HG02642 (cell line): ENCODE measurements at regions not wholly inside any gene's neighbourhood (a gene's known extent, or its start where the extent isn't known, plus 50 kb on each side); places are given as distances from the start of the nearest gene placed in this dataset.
A peak's percentile ranks its signal among the peaks of the same experiment; 100 is the strongest.
"Not testable (repeated sequence)": the region's sequence is repeated elsewhere in the genome, so short reads cannot be mapped to it uniquely, and the experiment has no call there.

Experiments used
- ATAC-seq: cut with Tn5 transposase; IDR thresholded peaks from one replicate; pipeline ENCODE4 v1.9.1; 2021; ENCODE audit warnings: mild to moderate bottlenecking; ENCODE audit not compliant: unreplicated experiment, poor library complexity

DNA sequence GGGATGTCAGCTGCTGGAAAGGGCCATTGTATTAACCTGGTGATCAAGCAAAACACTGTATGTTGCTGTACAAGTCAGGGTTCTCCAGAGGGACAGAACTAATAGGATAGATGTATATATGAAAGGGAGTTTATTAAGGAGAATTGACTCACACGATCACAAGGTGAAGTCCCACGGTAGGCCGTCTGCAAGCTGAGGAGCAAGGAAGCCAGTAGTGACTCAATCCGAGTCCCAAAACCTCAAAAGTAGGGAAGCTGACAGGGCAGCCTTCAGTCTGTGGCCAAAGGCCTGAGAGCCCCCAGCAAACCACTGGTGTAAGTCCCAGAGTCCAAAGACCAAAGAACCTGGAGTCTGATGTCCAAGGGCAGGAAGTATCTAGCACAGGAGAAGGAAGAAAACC is 116.0 kb upstream of the DAP start:
- ATAC-seq, result not testable (repeated sequence)

GRCh38 chr5:10876006-10876744 is 115.1 kb upstream of the DAP start:
- no peak for ATAC-seq

DNA sequence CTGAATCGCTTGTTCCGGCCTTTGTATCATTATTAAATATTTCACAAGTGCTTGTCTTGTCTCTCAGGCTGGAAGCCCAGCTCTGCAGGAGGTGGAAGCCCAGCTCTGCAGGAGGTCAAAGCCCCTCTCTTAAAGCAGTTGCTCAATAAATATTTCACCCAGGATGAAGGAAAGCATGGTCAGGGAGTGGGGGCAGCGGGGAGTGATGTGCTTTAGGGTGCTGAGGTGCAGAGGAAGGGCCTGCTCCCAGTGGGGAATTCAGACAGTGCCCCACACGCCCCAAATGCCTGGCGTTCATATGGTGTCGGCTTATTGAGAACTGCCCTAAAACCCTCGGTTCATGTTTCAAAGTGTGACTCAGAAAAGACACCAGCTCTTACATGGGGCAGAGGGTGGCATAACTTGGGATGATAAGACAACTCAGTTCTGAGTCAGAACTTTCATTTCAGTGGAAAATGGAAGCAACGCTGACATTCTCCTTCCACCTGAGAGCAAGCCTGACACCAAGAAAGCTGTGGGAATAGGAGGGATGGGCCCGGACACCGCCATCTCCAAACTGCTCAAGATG is 114.3 kb upstream of the DAP start:
- no peak for ATAC-seq

- ATAC-seq, result no peak
Measured at GRCh38 chr5:10874541-10874940, 113.5 kb upstream of the DAP start.

GRCh38 chr5:10870791-10871190 is 109.8 kb upstream of the DAP start:
- ATAC-seq, result no peak

- no peak for ATAC-seq
Measured at GRCh38 chr5:10868956-10869355, 107.9 kb upstream of the DAP start.

- ATAC-seq, result no peak
Measured at GRCh38 chr5:10867389-10868303, 106.6 kb upstream of the DAP start.

DNA sequence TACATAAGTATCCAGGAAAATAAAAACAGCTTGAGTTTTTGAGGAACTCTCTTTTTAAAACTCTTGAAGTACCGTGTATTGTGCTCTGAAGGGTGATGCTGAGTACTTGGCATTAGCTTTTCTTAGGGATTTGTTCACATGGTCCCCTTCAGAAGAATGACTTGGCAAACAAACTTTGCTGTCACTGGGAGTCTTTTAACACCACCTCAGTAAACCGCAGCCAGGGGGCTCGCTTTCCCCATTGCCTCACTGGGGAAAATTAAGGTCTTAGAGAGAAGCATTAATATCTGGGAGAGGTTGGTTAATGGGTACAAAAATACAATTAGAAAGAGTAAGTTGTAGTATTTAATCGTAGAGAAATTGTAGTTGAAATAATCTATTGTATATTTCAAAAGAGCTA is 105.9 kb upstream of the DAP start:
- ATAC-seq, result no peak

DNA sequence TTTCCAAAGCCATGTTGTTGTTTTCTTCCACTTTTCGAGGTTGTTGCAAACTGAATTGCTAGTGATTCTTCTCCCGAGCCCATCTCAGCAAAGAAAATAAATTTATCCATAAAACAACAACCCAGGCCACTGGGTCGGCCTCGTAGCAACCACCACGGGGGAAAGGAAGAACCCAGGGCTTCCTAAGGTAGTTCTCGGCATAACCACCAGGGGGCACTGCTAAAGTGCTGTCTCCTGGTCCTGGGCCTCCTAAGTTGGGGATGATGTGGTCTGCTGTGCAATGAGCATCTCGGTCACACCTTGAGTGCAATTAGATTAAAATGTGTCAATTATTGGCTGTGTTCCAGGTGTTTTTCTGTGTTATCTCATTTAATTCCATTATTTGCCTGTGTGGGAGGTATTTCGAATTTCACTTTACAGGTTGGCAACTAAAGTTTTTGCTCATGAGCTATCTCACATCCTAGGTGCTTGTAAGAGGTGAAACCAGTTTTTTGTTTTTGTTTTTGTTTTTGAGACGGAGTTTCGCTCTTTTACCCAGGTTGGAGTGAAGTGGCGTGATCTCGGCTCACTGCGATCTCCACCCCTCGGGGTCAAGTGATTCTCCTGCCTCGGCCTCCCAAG is 102.8 kb upstream of the DAP start:
- peak; percentile 92 for ATAC-seq

GRCh38 chr5:10862085-10862484 is 101.1 kb upstream of the DAP start:
- ATAC-seq, result no peak

GRCh38 chr5:10861423-10861790 is 100.4 kb upstream of the DAP start:
- no peak for ATAC-seq

GRCh38 chr5:10860645-10861422 is 99.8 kb upstream of the DAP start:
- no peak for ATAC-seq

DNA sequence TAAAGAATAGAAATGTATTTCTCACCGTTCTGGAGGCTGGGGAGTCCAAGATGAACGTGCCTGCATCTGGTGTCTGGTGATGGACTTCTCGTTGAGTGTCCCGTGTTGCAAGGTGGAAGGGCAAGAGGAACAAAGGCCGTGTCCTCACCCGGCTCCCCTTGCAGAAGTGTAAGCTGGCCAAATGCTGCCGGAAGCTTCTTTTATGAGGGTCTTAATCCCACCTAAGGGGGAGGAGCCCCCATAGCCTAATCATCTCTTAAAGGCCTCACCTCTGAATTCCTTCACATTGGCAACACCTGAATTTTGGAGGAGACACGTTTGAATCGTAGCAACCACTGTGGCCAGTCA is 99.1 kb upstream of the DAP start:
- no peak for ATAC-seq

GRCh38 chr5:10859393-10860195 is 98.6 kb upstream of the DAP start:
- no peak for ATAC-seq

DNA sequence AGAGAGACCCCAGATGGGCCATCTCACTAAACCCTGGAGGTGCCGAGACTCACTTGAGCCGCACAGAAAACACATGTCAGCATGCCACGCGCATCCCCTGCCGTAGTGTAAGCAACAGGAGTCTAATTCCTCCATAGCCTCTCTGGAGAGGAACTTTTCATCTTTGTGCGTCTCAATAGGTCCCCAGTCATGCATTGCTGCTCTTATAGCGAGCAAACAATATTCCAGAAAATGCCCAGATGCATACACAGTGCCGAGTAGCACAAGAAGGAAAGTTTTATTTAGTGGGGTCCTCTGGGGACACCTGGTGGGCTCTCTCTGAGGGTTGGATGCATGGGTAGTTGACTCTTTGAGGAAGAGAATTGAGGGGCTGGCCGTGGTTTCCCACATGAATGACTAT is 97.9 kb upstream of the DAP start:
- ATAC-seq, result no peak

DNA sequence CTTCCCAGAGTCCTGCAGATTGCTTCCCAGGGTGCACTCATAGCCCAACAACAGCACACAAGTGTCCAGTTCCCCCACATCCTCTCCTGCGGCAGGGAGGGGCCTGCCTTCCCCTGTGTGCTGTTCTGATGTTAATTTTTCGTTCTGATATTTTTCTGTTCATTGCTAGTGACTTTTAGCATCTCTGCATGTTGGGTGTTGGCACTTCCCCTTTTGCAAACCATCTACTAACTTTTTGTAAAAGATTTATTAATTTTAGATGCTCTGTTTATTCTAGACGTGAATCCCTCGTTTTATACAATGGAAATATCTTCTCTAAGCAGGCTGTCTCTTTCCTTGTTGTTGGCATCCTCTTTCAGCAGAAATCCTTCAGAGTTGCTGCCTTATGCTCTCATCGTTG is 97.3 kb upstream of the DAP start:
- no peak for ATAC-seq

GRCh38 chr5:10857338-10857733 is 96.3 kb upstream of the DAP start:
- no peak for ATAC-seq

GRCh38 chr5:10856683-10857337 is 95.8 kb upstream of the DAP start:
- ATAC-seq, result peak; percentile 61

- ATAC-seq, result no peak
Measured at GRCh38 chr5:10856071-10856470, 95.0 kb upstream of the DAP start.
